Posterior cingulate gyrus (tissue), 11 donors: ENCODE measurements at regions not wholly inside any gene's neighbourhood (a gene's known extent, or its start where the extent isn't known, plus 50 kb on each side); places are given as distances from the start of the nearest gene placed in this dataset.

Experiments
- DNase-seq, 10 donors: peaks; one replicate each; pipeline versions ENCODE4 v3.0.0 to v3.0.0-alpha.2; 2020 to 2021; ENCODE audit warnings: mixed read lengths in 3 of 10
- intact Hi-C: fragments of 100-400 bp; cut with DNase I; formaldehyde crosslinking; loops from one replicate; pipeline ENCODE4 v1.15.1; 2023

DNA sequence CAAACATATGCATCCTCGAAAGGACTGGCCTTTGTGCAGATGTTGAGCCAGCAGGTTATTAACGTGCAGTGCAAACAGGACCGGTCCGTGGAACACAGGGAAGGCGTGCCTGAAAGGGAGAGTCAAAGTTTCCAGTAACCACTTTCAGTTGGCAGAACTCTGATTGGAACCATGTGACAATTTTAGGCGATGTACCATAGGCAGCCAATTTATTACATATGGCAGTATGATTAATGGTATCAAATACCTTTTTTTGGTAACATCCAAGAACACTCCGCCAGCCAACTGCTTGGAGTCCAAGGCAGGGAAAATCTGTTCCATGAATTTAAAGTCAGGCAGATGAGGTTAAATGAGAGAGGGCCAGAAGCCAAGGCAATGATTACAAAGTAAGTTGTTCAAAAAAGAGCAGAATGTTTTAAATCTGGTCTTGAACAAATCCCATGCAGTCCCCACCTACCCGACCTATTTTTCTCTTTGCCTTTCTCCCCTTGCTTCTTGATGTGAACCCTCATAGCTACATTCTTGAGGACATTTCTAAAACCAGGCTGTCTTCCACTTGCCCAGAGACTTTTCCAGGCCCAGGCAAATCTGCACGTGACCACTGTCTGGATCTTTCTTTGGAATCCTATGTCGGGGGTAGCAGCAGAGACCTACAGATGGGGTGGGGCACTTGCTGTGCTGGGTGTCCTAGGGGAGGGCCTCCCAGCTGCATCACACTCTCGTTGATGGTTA, 351.7 kb downstream of the HRH4 start:
- no peak for DNase-seq
- intact Hi-C loops: loop anchor here (10.0 kb wide), 1 partner anchor 53 kb away; no protein-coding TSS in a partner anchor

DNA sequence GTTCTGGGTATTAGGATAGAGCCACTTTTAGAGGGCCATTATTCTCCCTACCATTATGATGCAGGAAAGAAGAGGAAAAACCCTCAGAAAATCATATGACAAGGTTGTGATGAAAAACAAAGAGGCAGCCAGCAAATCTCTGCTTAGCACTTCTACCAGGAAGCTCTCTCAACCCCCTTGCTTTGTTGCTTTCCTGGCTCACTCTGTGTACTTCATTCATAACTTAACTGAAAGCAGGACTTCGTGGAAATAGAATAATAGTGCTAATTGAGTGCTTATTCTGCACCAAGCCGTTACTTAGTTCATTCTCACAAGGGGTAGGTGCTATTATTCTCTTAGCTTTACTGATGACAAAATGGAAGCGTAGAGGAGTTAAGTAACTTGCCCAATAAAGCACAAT, 354.1 kb downstream of the HRH4 start:
- DNase-seq: no peak
- intact Hi-C loops: loop anchor here (10.0 kb wide), 1 partner anchor 50 kb away; no protein-coding TSS in a partner anchor

DNA sequence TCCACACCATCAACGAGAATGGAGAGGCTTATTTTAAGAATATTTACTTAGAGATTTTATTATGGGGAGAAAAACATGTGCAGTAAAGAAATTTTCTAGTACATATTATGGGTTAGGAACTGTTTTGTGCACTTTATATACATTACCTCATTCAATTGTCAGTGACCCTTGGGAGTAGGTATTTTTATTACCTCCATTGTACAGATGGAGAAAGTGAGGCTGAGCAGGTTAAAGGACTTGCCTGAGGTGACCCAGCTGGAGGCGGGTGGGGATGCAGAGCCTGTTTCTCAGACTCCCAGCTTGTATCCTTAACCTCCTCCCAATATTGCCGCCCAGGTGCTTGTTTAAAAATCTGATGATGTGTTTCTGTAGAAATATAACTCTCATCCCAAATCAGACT, 356.7 kb downstream of the HRH4 start:
- intact Hi-C loops: loop anchor here (10.0 kb wide), 1 partner anchor 48 kb away; no protein-coding TSS in a partner anchor
- no peak for DNase-seq

DNA sequence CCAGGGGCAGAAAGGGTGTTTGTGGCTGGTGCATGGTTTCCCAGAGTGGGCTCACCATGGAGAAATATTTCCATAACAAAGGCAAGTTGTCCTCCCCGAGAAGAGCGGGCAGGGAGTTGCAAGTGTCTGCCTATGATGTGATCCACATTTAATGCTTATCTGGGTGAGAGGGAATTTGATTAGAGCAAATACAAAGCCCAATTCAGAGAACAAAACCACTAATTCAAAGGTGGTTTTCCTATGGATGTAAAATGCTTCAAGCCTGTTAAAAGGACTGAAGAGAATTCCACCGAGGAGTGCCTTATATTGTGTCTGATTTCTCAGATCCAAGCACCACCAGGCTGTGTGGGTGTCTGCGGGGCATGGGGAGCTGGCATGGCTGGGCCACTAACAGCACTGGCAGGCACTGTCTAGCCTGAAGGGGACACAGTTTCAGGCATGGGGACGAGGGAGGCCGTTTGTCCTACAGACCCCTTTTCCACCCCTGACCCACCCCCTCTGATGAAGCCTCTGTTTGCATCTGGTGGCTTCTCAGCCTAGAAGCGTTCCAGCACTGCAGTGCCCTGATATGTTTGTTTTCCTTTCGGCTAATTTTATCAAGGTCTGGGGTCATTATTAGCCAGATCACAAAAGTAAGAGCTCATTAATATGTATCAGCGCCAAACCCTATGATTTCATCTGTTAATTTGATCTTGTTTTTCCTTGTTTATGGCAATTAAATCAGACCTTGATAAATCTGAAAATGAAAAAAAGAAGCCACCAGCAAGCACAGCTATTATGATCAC, 357.3 kb downstream of the HRH4 start:
- DNase-seq: peak in 3 of 10 donors; percentile 6 to 12 (median 10)

DNA sequence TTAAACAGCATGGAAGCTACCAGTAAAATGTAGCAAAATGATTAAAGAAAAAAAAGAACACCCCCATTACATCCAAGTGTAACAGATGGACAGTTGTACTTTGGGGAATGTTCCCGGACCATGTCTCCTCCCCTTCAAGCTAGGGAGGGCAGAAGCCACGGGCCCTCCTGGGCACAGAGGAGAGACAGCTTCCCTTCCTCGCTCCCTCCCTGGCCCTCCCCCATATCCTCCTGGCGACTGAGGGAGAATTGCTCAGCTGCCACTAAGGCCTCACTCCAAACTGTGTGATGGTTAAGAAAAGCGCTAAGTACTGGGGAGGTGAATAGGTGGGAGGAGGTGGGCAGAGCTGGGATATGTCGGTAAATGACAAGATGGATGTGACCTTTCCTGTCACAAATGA, 358.0 kb downstream of the HRH4 start:
- no peak for DNase-seq
- intact Hi-C loops: loop anchor here (10.0 kb wide), 1 partner anchor 46 kb away; no protein-coding TSS in a partner anchor

More for the DNA sequence above, 357.3 kb downstream of the HRH4 start:
- intact Hi-C loops: loop anchor here (10.0 kb wide), 1 partner anchor 47 kb away; no protein-coding TSS in a partner anchor

DNA sequence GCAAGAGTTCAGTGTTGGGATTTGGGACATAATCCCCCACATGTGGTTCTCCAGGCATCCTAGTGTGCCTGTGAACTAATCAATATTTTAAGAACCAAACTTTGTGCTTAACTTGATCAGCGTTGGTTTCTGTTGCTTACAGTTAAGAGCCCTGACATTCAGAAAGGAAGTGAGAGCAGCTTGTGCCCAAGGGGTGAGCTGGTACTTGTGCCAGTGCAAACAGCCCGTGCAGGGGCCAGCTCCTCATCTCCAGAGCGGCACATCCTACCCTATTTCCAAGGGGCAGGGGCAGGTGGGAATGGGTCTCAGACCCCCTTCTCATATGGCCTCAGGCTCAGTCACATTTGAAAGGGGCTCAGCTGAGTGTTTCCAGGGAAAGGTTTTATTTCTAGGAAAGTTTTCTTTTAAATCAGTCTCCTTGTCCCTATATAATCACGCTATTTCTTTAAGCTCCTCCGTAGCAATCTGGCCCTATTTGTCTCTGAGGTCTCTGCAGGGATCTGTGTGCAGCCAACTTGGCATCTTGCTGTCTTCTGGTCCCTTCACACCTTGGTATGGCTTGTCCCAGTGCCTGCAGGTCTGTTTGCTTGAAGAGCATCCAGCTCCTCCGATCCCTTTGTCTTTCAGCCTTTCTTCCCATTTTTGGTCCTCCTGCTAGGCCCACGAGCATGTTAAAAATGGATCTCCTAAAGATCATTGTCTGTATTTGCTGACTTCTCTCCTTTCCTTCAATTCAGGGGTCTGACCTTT, 358.9 kb downstream of the HRH4 start:
- intact Hi-C loops: loop anchor here (10.0 kb wide), 1 partner anchor 45 kb away; no protein-coding TSS in a partner anchor
- no peak for DNase-seq

DNA sequence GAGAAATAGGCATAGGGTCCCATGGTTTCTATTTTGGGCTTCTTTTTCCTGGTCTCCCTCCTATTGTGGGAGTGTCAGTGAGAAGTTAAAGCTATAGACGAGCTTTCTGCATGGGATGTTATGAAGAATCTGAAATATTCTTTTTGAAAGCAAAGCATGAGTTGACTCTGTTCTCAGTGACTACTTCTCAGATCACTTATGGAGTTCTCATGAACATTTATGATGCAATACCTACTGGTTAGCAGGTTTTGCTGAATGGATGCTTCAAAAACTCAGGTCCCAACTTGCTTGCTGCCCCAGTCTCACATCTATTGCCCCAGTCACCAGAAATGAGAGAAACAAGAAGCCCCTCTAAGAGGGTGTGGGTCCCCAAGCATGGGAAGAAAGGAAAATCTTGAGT, 365.0 kb downstream of the HRH4 start:
- no peak for DNase-seq
- intact Hi-C loops: no loop called here

DNA sequence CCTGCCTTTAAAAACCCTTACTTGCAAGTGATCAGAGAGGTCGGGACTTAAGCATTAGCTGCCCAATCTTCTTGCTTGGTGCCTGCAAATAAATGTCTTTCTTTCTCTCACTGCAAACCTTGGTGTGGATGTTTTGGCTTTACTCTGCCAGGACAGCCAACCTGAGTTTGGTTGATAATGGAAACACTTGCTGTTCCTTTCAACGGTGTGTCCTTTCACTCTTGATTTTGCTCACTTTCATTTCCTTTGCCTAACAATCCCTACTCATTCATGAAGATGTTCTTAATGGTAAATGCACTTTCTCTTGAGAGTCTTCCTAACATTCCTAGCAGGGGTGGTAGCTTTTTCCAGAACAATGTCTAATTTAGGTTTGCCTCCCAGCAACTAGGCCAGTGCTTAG, 366.2 kb downstream of the HRH4 start:
- no peak for DNase-seq
- intact Hi-C loops: no loop called here

DNA sequence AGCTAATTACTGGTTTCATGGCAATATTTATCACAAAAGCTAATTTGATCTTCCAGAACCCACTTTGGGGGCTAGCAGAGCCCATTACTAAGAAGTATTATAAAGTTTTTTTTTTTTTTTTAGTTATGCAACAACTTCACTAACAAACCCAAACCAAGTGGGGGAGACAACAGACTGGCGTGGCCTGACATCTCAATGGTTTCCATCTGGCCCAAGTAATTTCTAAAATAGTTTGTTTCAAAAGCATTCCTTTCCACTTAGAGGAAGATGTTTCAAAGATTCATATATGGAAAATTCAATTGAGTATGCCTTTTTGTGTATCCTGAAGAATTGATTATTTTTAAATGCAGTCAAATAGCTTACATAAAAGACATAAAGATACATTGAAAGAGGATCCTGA, 367.1 kb downstream of the HRH4 start:
- intact Hi-C loops: no loop called here
- DNase-seq: no peak

DNA sequence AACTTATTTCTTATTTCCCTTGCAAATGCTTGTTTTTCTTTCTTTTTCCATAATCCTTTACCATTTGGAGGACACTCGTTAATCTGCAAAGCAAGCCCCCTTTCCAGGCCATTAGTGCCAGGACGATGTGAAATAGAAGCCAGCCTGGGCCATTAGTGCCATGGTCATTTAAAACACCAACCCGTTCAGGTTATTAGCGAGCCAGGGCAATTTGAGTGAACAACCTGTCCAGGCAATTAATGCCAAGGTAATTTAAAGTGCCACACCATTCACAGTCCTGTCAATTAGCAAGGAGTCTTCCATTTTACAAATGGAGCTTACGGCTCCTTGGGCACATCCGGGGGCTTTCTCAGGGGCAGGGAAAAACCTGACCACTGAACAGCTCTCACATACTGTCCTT, 370.6 kb downstream of the HRH4 start:
- no peak for DNase-seq
- intact Hi-C loops: no loop called here

DNA sequence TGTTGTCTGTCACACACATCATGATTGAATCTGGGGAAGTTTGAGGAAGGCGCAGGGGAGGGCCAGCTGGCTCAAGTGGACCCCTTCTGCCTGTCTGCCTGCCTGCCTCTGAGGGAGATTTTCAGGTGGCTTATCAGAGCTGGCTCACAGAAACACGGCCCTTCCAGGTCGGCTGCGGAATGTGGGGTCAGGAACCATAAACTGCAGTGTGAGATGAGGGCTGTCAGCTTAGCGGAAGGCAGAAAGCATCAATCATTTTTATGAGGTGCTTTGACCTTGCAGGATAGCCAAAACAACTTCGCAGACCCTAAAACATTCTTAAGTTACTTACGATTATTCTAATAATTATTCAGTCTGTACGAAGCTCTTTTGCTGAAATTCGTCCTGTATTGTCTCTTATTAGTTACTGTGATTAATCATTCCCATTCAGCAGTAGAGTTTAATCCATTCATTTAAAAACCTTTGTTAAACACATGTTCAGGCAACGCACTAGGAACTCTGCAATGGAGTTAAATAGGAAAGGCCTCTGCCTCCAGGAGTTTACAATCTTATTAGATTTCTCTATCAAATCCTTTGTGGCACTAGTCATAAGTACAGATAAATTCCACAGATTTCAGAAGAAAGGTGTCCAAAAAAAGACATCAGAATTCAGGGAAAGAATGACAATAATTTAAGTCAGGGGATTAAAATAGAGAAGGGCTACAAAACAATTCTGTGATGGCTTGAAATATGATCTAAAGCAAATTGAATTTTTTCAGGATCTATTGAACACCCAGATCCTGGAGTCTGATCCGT, 371.6 kb downstream of the HRH4 start:
- intact Hi-C loops: no loop called here
- DNase-seq: no peak

DNA sequence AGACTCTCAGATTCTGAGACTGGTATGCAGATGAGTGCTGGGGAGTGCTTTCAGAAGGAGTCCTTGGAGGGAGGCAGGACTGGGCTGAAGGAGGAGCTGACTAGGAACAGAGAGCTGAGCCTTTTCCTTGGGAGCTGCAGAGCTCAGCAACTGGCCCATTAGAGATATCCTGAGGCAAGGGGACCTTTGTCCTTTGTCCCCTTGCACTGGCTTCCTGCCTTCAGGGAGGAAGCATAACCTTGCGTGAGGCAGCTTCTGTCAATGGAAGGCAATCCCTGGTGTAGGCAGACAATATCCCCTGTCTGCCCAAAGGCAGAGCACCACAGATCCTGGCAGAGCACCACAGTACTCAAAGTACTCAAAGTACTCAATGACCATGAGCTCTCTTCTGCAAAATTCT, 375.3 kb downstream of the HRH4 start:
- DNase-seq: no peak
- intact Hi-C loops: no loop called here

DNA sequence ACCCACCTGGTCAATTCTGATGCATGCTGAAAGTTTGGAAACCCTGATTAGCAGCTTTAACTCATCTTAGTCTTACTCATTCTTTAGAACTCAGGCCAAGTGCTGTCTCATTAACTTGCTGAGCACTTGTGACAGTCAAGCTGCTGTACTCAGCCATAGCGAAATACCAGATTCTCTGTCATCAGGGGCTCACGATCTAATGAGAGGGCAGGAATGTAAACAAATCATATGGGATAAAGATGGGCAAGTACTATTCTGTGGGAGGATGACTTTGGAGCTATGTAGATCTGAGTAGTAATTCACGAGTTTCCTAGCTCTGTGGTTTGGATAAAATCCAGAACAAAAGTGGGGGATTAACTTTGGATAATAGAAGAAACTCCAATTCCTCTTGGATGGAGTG, 376.6 kb downstream of the HRH4 start:
- intact Hi-C loops: no loop called here
- no peak for DNase-seq

DNA sequence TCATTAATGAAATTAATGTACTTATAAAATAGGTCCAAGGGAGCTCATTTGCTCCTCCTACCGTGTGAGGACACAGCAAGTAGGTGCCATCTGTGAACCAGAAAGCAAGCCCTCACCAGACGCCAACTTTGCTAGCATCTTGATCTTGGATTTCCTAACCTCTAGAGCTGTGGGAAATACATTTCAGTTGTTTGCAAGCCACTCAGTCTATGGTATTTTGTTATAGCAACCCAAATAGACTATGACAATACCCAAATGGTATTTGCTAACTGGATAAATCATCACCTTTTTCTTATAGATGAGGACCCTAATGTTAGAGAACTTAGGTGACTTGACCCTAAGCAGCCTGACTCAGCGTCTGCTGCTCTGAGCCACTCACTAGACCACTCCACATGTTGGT, 379.6 kb downstream of the HRH4 start:
- intact Hi-C loops: no loop called here
- no peak for DNase-seq

DNA sequence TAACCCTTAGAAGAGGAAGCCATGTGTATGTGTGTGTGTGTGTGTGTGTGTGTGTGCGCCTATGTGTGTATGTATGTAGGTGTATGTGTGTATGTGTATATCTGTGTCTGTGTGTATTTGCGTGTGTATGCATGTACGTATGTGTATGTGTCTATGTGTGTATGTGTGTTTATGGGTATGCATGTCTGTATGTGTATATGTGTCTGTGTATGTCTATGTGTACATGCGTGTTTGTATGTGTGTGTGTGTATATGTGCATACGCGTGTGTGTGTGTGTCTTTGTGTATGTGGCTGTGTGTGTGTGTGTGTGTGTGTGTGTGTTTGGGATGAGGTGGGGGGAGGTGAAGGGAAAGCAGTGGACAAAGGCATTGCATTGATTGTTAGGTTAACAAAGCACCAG, 380.2 kb downstream of the HRH4 start:
- intact Hi-C loops: no loop called here
- DNase-seq: no peak

DNA sequence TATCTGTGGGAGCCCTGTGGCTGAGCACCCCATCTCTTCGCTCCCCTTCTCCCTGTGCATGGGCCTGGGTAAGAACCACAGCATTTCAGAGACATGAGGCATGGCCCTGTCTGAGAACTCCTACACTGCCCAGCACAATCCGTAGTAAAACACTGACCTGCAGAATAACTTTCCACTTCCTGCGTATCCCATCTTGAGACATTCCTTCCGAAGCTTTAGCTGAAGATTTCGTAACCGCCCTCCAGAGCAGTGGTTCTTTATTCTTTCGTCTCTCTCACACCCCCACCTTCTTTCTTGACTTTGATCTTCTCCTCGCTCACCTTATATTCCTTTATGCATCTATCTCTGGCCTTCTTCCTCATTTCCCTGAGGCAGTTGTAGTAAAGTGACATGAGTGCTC, 381.1 kb downstream of the HRH4 start:
- no peak for DNase-seq
- intact Hi-C loops: no loop called here

DNA sequence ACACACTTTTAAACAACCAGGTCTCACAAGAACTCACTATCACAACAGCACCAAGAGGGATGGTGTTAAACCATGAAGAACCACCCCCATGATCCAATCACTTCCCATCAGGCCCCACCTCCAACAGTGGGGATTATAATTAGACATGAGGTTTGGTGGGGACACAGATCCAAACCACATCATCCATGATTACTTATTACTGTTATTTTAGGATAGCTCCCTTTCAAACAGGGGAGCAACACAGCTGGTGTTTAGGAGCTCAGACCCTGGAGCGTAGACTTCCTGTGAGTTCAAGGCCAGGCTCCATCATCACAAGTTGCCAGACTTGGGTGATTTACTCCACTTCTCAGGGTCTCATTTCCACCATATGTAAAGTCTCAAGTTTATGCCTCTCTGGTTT, 382.7 kb downstream of the HRH4 start:
- intact Hi-C loops: no loop called here
- no peak for DNase-seq

DNA sequence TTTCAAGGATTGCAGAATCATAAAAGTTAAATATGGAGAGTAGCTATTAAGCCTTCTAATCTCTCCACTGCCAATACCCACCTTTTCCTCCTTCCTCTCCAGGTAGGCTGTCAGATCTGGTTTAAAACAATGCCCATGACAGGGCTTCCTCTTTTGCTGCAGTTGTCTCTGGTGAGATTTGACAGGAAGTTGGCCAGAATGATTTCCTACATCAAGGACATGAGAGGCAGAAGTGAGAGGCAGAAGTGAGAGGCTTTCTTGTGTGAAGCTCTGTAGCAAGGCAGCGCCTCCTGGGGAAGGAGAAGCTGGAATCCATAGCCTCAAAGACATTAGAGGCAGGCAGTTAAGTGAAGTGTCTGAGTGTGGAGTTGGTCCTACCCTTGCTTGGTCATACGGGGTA, 385.7 kb downstream of the HRH4 start:
- DNase-seq: no peak
- intact Hi-C loops: no loop called here

DNA sequence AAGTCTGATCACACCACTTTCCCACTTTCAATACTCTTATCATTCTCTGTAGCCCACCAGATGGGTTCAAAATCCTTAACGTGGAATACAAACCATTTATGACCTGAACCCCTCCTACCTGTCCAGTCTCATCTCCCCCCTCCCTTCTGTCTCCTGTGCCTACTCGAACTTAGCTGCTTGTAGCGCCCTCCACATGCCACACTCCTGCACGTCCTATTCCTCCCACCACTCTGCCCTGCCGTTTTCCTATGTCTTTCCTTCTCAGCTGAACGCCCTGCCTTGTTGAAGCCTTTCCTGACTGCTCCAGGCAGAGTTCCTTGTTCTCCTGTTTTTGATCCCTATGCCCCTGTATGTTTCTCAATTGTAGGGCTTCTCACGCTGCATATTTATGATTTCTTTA, 390.1 kb downstream of the HRH4 start:
- intact Hi-C loops: no loop called here
- DNase-seq: no peak

DNA sequence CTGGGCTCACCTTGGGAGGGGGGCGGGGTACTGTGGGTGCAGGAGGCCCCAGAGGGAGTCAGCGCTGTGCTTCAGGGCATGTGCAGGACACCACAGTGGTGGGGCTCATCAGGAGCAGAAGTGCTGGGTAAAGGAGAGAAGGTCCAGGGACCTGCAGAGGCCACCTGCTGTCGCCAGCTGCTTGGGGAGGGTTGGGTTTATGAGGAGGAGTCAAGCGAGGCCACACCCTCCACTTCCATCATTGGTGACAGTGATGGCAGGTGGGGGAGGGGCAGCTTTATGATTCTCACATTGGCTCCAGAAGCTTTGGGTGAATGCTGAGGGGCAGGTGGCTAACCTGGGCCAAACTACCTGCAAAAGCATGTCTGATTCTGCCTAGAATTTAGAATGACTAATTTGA, 392.6 kb downstream of the HRH4 start:
- no peak for DNase-seq
- intact Hi-C loops: no loop called here
